Mesothelial cell of epicardium (in vitro differentiated cells): ENCODE measurements at regions not wholly inside any gene's neighbourhood (a gene's known extent, or its start where the extent isn't known, plus 50 kb on each side); places are given as distances from the start of the nearest gene placed in this dataset.
A peak's percentile ranks its signal among the peaks of the same experiment; 100 is the strongest.

Experiments used
- DNase-seq, 2 experiments: peaks; one replicate each; pipeline ENCODE4 v3.0.0; 2021; ENCODE audit warnings: low spot score in 2 of 2; ENCODE audit not compliant: unreplicated experiment in 2 of 2
- H3K27ac Mint-ChIP-seq: 2 replicates; pipeline ENCODE4 v1.8.0; 2021; ENCODE audit warnings: mixed read lengths
- H3K27me3 Mint-ChIP-seq: 2 replicates; pipeline ENCODE4 v1.8.0; 2021; ENCODE audit warnings: low read depth, mixed read lengths
- H3K36me3 Mint-ChIP-seq: 2 replicates; pipeline ENCODE4 v1.8.0; 2021; ENCODE audit warnings: mixed read lengths
- H3K4me1 Mint-ChIP-seq: 2 replicates; pipeline ENCODE4 v1.8.0; 2021; ENCODE audit warnings: mixed read lengths
- H3K4me3 Mint-ChIP-seq: 2 replicates; pipeline ENCODE4 v1.8.0; 2021; ENCODE audit warnings: mild to moderate bottlenecking, moderate library complexity, mixed read lengths
- H3K9me3 Mint-ChIP-seq: 2 replicates; pipeline ENCODE4 v1.8.0; 2021; ENCODE audit warnings: mixed read lengths
- TF ChIP-seq, protein P1 (sequence below): fragments of 200-600 bp; sonication (generic); IDR thresholded peaks from one replicate; pipeline ENCODE4 v1.5.0; 2021; ENCODE audit warnings: antibody characterized with exemption; ENCODE audit not compliant: unreplicated experiment

DNA sequence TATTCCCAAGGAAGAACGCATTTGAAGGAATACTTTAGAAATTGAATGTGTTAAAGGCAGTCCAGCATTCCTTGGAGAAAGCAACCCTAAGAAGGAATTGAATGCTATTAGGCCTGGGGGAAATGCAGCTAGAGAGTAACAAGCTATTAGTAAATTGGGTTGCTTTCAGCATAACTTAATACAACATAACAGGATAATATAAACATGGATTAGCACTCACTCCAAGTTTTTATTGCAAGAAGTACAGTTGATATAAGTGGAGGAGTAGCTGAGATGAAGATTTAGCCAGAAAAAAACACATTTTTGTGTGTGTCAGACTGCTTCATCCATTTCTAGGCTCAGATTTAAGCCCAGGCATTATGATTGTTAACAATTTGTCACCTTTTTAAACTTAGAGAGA lies 314.6 kb downstream of the MEIS1 start:
- Mint-ChIP-seq H3K27me3 (no peaks in the 10 kb centered on the region), H3K36me3 (no peaks in the 10 kb centered on the region), H3K4me1 (peaks cover 23% of the 10 kb centered on the region), H3K9me3 (peaks cover 4% of the 10 kb centered on the region), H3K27ac (no peak overlapping the region), H3K4me3 (no peak overlapping the region)
- TF ChIP-seq, protein P1, sequence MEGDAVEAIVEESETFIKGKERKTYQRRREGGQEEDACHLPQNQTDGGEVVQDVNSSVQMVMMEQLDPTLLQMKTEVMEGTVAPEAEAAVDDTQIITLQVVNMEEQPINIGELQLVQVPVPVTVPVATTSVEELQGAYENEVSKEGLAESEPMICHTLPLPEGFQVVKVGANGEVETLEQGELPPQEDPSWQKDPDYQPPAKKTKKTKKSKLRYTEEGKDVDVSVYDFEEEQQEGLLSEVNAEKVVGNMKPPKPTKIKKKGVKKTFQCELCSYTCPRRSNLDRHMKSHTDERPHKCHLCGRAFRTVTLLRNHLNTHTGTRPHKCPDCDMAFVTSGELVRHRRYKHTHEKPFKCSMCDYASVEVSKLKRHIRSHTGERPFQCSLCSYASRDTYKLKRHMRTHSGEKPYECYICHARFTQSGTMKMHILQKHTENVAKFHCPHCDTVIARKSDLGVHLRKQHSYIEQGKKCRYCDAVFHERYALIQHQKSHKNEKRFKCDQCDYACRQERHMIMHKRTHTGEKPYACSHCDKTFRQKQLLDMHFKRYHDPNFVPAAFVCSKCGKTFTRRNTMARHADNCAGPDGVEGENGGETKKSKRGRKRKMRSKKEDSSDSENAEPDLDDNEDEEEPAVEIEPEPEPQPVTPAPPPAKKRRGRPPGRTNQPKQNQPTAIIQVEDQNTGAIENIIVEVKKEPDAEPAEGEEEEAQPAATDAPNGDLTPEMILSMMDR, result no peak
- no peak for DNase-seq

DNA sequence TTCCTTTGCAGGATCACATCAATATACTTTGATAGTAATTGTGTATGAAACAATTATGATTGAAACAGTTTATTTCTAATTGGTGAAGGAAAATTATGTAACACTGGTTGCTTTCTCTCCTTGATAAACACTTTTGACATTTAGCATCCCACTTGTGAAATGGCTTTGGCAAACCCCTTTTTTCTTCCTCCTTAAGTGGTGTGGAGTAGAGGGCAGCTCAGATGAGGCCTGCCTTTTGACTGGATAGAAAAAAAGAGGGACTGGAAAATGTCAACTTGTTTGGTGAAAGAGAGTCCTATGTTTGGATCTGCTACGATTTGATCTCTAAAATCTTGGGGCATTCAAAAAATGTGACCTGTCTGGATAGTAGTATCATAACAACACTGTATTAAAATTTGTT lies 318.3 kb downstream of the MEIS1 start:
- Mint-ChIP-seq H3K4me1 (peaks cover 18% of the 10 kb centered on the region), H3K4me3 (no peak overlapping the region), H3K27me3 (no peaks in the 10 kb centered on the region), H3K27ac (peak overlapping the region; percentile 35), H3K36me3 (peaks cover 14% of the 10 kb centered on the region), H3K9me3 (peaks cover 18% of the 10 kb centered on the region)
- DNase-seq, result no peak
- TF ChIP-seq, protein P1, result no peak

DNA sequence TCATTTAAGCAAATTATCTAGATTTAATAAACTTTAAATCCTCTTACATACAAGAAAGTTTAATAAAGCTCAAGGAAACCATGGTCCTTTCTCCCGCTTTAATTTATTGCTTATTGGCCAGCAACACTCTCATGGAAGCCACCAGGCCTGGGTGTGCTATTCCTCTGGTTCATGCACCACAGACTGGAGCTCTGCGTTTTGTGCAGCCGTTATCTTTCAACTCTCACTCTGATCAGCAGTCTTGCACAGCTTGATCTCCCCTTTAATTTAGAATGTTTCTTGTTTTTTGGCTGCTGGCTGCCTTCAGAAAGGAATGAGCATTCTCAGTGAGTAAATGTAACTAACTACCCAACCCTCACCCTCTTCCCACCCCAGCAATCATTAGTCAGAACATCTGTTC lies 318.7 kb downstream of the MEIS1 start:
- Mint-ChIP-seq H3K36me3 (peaks cover 14% of the 10 kb centered on the region), H3K4me3 (no peak overlapping the region), H3K9me3 (peaks cover 20% of the 10 kb centered on the region), H3K4me1 (peaks cover 18% of the 10 kb centered on the region), H3K27me3 (no peaks in the 10 kb centered on the region), H3K27ac (peak overlapping the region; percentile 75)
- TF ChIP-seq, protein P1, result no peak
- no peak for DNase-seq

DNA sequence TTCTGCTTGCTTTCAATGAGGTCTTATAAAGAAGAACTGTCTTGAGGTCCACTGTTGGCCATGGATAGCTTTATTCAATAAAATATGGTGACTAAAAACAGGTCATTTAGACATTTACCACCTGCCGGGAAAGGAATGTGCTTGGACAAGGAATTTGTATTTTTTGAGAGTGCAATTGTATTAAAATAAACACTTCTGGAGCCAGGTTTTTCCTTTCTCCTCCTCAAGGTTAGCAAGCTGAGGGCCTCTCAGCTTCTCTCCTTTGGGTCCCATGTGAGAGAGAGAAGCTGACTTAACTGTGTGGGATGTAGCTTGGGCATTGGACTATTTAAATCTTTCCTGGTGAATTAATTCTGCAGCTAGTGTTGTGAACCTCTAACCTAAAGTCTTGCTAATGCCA lies 321.0 kb downstream of the MEIS1 start:
- Mint-ChIP-seq H3K27ac (no peak overlapping the region), H3K36me3 (peaks cover 14% of the 10 kb centered on the region), H3K27me3 (no peaks in the 10 kb centered on the region), H3K4me3 (no peak overlapping the region), H3K9me3 (peaks cover 24% of the 10 kb centered on the region), H3K4me1 (peaks cover 14% of the 10 kb centered on the region)
- TF ChIP-seq, protein P1, result no peak
- no peak for DNase-seq

DNA sequence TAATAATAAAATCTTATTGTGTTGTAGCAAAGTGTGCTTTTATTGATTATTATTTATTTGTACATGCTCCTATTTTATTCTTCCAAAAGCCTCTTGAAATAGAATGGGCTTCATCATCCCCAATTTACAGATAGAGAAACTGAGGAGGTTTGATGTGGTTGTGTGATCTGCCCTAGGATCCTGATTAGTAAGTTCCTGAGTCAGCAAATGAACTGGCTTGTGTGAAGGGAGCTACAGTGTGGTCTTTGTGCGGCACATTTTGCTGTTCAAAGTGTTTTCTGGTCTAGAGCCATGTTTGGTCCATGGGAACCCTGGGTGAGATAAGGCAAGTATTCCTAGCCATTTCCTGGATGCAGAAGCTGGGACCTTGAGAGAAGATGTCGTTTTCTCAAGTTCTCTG lies 326.9 kb downstream of the MEIS1 start:
- Mint-ChIP-seq H3K36me3 (peaks cover 14% of the 10 kb centered on the region), H3K4me3 (no peak overlapping the region)

DNA sequence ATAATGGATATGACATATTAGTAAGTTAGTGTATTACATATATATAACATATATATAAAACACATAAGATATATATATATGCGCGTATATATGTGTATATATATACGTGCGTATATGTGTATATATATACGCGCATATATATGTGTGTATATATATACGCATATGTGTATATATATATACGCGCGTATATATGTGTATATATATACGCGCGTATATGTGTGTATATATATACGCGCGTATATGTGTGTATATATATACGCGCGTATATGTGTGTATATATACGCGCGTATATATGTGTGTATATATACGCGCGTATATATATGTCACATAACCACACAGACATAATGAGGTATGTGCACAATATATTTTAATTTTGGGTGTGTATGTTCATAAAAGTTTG lies 327.8 kb downstream of the MEIS1 start:
- DNase-seq, result no peak
- peaks cover 5% of the 10 kb centered on the region for H3K36me3 Mint-ChIP-seq
- H3K27me3 Mint-ChIP-seq, result no peaks in the 10 kb centered on the region
- H3K9me3 Mint-ChIP-seq, result peaks cover 19% of the 10 kb centered on the region
- H3K4me3 Mint-ChIP-seq, result no peak overlapping the region
- H3K4me1 Mint-ChIP-seq, result peaks cover 6% of the 10 kb centered on the region
- no peak overlapping the region for H3K27ac Mint-ChIP-seq
- TF ChIP-seq, protein P1, result no peak

More for the DNA sequence above, 326.9 kb downstream of the MEIS1 start:
- H3K4me1 Mint-ChIP-seq, result peaks cover 4% of the 10 kb centered on the region
- H3K27ac Mint-ChIP-seq, result no peak overlapping the region
- H3K27me3 Mint-ChIP-seq, result no peaks in the 10 kb centered on the region
- H3K9me3 Mint-ChIP-seq, result peaks cover 28% of the 10 kb centered on the region
- DNase-seq, result no peak
- TF ChIP-seq, protein P1, result no peak
